A549 (cell line): ENCODE measurements at regions not wholly inside any gene's neighbourhood (a gene's known extent, or its start where the extent isn't known, plus 50 kb on each side); places are given as distances from the start of the nearest gene placed in this dataset.

Experiments used
- CEBPB ChIP-seq, 2 experiments: fragments of >200 bp in 1 of 2; sonication (Bioruptor Twin) in 1 of 2; formaldehyde crosslinking in 1 of 2; IDR thresholded peaks; 2 replicates each; pipeline ENCODE4 v1.6.1; 2012 to 2016
- CTCF ChIP-seq: fragments of >200 bp; sonication (Bioruptor Twin); formaldehyde crosslinking; IDR thresholded peaks from 3 replicates; pipeline ENCODE4 v1.5.1; 2016
- EP300 ChIP-seq, 2 experiments: fragments of >200 bp; sonication (Bioruptor Twin); formaldehyde crosslinking; IDR thresholded peaks; 2 replicates in 1 of 2; 3 replicates in 1 of 2; pipeline ENCODE4 v1.6.1; 2016 to 2017
- MAZ ChIP-seq: fragments of 150-350 bp; IDR thresholded peaks from 2 replicates; pipeline ENCODE4 v1.6.1; 2014; ENCODE audit warnings: antibody characterized with exemption, low read depth, low read length, borderline replicate concordance
- POLR2A ChIP-seq: IDR thresholded peaks from 2 replicates; pipeline ENCODE4 v1.6.1; 2012; ENCODE audit warnings: mild to moderate bottlenecking, low read length
- POLR2AphosphoS2 ChIP-seq: conservative IDR thresholded peaks from 2 replicates; pipeline ENCODE4 v1.6.1; 2012; ENCODE audit warnings: low read length, improper control_type of control experiment, inconsistent platforms
- REST ChIP-seq: fragments of 200-600 bp; sonication (generic); IDR thresholded peaks from 2 replicates; pipeline ENCODE4 v1.6.1; 2016; ENCODE audit warnings: antibody characterized with exemption, mild to moderate bottlenecking, moderate library complexity
- USF2 ChIP-seq: fragments of 450-650 bp; IDR thresholded peaks from 2 replicates; pipeline ENCODE4 v1.6.1; 2014; ENCODE audit warnings: antibody characterized with exemption

GRCh38 chr10:76679030-76679429 is 958.6 kb downstream of the KCNMA1 start:
- TF ChIP-seq CTCF (no peak), USF2 (no peak), REST (no peak), POLR2A (no peak), EP300 (IDR thresholded peaks at IDR 0.05) (no peak), POLR2AphosphoS2 (no peak), MAZ (no peak), CEBPB (IDR thresholded peaks at IDR 0.05) (no peak)
